A673 (cell line): ENCODE measurements at regions not wholly inside any gene's neighbourhood (a gene's known extent, or its start where the extent isn't known, plus 50 kb on each side); places are given as distances from the start of the nearest gene placed in this dataset.

Experiments
- BruUV-seq: library from RNA; stranded (reverse); fragments of 400-500 nt; replicated peaks from 2 replicates; lab custom pipeline; 2021; lab: Mats Ljungman, UMichigan
- CTCF ChIA-PET: fragments of 300-600 bp; sonication (Branson Sonifier 250); formaldehyde crosslinking; loops from one replicate; lab custom pipeline; 2022; ENCODE audit warnings: antibody characterized with exemption; lab: Charles Lee
- POLR2A ChIA-PET: fragments of 300-600 bp; sonication (Branson Sonifier 250); formaldehyde crosslinking; loops from one replicate; lab custom pipeline; 2022; ENCODE audit warnings: antibody characterized with exemption; ENCODE audit not compliant: low non-redundant PET; lab: Charles Lee
- DNase-seq: peaks from one replicate; pipeline ENCODE4 v3.0.0-alpha.2; 2015; ENCODE audit warnings: low spot score
- H3K27ac ChIP-seq: fragments of 200-600 bp; sonication (generic); 2 replicates; pipeline ENCODE4 v1.5.1; 2016; ENCODE audit warnings: mixed run types, low read depth, mild to moderate bottlenecking, mixed read lengths, antibody characterized with exemption, low read length; ENCODE audit not compliant: poor library complexity, severe bottlenecking
- H3K27me3 ChIP-seq: fragments of 200-600 bp; sonication (generic); replicated peaks from 2 replicates; pipeline ENCODE4 v1.6.1; 2017; ENCODE audit warnings: mixed run types, low read depth, mild to moderate bottlenecking, mixed read lengths, antibody characterized with exemption, low read length; ENCODE audit not compliant: insufficient read depth, poor library complexity
- H3K36me3 ChIP-seq: fragments of 200-600 bp; sonication (generic); 2 replicates; pipeline ENCODE4 v1.6.1; 2016; ENCODE audit warnings: mixed run types, mild to moderate bottlenecking, mixed read lengths, antibody characterized with exemption, low read length; ENCODE audit not compliant: insufficient read depth, poor library complexity, severe bottlenecking
- H3K4me1 ChIP-seq: fragments of 200-600 bp; sonication (generic); 2 replicates; pipeline ENCODE4 v1.6.1; 2017; ENCODE audit warnings: mixed run types, mild to moderate bottlenecking, mixed read lengths, antibody characterized with exemption, low read length; ENCODE audit not compliant: insufficient read depth, poor library complexity, severe bottlenecking
- H3K4me3 ChIP-seq: fragments of 200-600 bp; sonication (generic); 2 replicates; pipeline ENCODE4 v1.5.1; 2016; ENCODE audit warnings: low read depth, mixed run types, mild to moderate bottlenecking, mixed read lengths, low read length; ENCODE audit not compliant: poor library complexity, severe bottlenecking
- H3K9me3 ChIP-seq: fragments of 200-600 bp; sonication (generic); 2 replicates; pipeline ENCODE4 v1.6.1; 2016; ENCODE audit warnings: mixed run types, low read depth, mild to moderate bottlenecking, mixed read lengths, antibody characterized with exemption, low read length; ENCODE audit not compliant: poor library complexity, severe bottlenecking
- EZH2 ChIP-seq: fragments of 200-600 bp; sonication (generic); IDR thresholded peaks from 2 replicates; pipeline ENCODE4 v1.6.1; 2017; ENCODE audit warnings: borderline replicate concordance, low read depth, mild to moderate bottlenecking, mixed read lengths, antibody characterized with exemption, low read length; ENCODE audit not compliant: poor library complexity, severe bottlenecking
- intact Hi-C: fragments of 100-400 bp; cut with micrococcal nuclease; formaldehyde crosslinking; loops from one replicate; pipeline ENCODE4 v1.10.0; 2022; ENCODE audit not compliant: unreplicated experiment
- TF ChIP-seq, protein P1 (sequence below): fragments of 300-800, 200-600 bp; sonication (generic); conservative IDR thresholded peaks from 2 replicates; pipeline ENCODE4 v1.5.1; 2017; ENCODE audit warnings: low read depth, mild to moderate bottlenecking, antibody characterized with exemption, low read length, moderate library complexity, mixed read lengths

DNA sequence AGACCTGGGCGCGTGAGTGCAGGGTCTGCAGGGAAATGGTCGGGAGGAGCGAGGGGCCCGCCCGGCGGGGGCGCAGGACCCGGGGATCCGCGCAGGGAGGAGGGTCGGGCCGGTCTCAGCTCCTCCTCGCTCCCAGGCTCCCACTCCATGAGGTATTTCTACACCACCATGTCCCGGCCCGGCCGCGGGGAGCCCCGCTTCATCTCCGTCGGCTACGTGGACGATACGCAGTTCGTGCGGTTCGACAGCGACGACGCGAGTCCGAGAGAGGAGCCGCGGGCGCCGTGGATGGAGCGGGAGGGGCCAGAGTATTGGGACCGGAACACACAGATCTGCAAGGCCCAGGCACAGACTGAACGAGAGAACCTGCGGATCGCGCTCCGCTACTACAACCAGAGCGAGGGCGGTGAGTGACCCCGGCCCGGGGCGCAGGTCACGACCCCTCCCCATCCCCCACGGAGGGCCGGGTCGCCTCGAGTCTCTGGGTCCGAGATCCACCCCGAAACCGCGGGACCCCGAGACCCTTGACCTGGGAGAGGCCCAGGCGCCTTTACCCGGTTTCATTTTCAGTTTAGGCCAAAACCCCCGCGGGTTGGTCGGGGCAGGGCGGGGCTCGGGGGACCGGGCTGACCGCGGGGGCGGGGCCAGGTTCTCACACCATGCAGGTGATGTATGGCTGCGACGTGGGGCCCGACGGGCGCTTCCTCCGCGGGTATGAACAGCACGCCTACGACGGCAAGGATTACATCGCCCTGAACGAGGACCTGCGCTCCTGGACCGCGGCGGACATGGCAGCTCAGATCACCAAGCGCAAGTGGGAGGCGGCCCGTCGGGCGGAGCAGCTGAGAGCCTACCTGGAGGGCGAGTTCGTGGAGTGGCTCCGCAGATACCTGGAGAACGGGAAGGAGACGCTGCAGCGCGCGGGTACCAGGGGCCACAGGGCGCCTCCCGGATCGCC is 54.2 kb upstream of the HLA-A start:
- Histone ChIP-seq H3K4me1 (no peaks in the 10 kb centered on the region), H3K36me3 (no peaks in the 10 kb centered on the region), H3K9me3 (no peaks in the 10 kb centered on the region), H3K27me3 (peaks cover 13% of the 10 kb centered on the region), H3K4me3 (peak overlapping the region; percentile 52), H3K27ac (no peak overlapping the region)
- POLR2A ChIA-PET = no interaction called here
- BruUV-seq = no TSS peak
- DNase-seq = no peak
- intact Hi-C loops = no loop called here
- CTCF ChIA-PET = no interaction called here
- TF ChIP-seq, protein P1, sequence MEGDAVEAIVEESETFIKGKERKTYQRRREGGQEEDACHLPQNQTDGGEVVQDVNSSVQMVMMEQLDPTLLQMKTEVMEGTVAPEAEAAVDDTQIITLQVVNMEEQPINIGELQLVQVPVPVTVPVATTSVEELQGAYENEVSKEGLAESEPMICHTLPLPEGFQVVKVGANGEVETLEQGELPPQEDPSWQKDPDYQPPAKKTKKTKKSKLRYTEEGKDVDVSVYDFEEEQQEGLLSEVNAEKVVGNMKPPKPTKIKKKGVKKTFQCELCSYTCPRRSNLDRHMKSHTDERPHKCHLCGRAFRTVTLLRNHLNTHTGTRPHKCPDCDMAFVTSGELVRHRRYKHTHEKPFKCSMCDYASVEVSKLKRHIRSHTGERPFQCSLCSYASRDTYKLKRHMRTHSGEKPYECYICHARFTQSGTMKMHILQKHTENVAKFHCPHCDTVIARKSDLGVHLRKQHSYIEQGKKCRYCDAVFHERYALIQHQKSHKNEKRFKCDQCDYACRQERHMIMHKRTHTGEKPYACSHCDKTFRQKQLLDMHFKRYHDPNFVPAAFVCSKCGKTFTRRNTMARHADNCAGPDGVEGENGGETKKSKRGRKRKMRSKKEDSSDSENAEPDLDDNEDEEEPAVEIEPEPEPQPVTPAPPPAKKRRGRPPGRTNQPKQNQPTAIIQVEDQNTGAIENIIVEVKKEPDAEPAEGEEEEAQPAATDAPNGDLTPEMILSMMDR = 0 out of 2 replicates have a peak, but pooled peaks have one; percentile 6
- no peak for TF ChIP-seq EZH2
